ENCODE measurements at regions not wholly inside any gene's neighbourhood (a gene's known extent, or its start where the extent isn't known, plus 50 kb on each side); places are given as distances from the start of the nearest gene placed in this dataset.

DNA sequence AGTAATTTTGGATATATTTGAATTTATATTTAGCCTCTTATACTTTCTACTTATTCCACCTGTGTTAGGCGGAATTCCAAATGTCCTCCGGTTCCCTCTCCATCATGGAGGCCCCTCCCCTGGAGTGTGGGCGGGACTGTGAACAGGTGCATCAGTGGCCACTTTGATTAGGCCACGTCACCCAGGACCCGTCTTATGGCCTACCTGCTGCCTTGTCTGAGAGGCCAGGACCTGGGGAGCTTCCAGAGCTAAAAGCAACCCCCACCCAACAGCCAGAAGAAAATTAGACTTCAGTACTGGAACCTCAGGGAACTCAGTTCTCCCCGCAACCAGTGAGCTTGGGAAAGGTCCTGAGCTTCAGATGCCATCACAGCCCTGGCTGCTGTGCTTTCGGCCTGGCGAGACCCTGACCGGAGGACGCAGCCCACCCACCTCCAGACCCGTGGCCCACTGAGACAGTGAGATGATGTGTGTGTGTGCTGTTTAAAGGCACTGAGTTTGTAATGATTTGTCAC, 200.2 kb upstream of the SOX1 start:
- POLR2A ChIA-PET = no interaction called here
- no peak for DNase-seq (ENCODE audit: extremely low spot score)
- CTCF ChIA-PET = no interaction called here
- no peak for TF ChIP-seq CTCF (IDR thresholded peaks at IDR 0.05; ENCODE audit: control extremely low read depth, extremely low read depth, low read depth, missing control alignments)

GRCh38 chr13:111867657-111868056, 199.3 kb upstream of the SOX1 start:
- ChIA-PET CTCF (no interaction called here), POLR2A (no interaction called here)
- no peak for DNase-seq (ENCODE audit: extremely low spot score)
- TF ChIP-seq CTCF (IDR thresholded peaks at IDR 0.05; ENCODE audit: control extremely low read depth, extremely low read depth, low read depth, missing control alignments) = no peak

DNA sequence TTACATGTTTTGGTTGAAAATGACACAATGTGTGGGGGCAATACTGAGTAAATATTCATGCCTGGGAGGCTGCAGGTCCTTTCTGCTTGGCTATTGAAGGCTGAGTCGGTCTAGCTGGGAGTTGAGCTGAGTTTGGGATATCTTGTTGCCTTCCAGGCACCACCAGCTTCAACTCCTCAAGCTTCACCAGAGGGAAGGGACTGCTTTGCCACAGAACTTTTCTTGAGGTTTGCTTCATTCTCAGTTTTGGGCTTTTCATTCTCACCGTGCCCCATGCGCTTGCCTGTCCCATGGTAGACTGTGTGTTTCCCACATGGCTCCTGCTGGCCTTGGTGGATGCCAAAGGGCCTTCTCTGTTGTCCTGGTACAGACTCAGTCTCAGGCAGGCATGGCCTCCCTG, 198.2 kb upstream of the SOX1 start:
- no peak for DNase-seq (ENCODE audit: extremely low spot score)
- no peak for TF ChIP-seq CTCF (IDR thresholded peaks at IDR 0.05; ENCODE audit: control extremely low read depth, extremely low read depth, low read depth, missing control alignments)
- POLR2A ChIA-PET = no interaction called here
- CTCF ChIA-PET = interaction anchor here (1.0 kb wide), 1 partner anchor 511 kb away, joined by 3 read pairs; no protein-coding TSS in a partner anchor

DNA sequence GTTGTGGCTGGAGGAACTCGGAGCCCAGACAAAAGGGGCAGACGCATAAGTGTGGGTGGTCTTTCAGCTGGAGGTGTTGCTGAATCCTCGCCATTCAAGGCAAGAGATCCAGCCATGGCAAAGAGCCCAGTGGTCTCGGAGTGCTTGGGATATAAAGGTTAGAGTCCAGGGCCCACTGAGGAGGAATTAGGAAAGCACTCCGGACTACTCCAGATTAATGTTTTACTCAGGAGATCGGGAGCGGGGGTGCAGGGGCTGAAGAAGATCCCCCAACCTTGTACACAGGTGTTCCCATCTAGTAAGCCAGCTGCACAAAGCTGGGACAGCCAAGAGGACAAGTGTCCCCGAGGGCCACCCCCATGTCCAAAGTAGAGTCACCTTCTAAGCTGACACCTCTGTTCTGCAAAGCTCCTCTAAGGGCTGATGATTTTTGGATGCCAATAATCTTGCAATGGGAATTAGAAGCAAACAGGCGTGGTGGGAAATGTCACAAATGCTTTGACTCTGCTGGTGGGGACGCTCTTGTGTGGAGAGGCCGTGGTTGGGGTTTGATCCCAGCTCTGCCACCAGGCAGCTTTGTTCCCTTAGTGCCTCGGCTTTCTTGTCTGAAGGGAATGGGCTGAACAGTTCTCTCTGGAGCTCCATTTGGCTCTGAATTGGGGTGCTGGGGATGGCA, 194.3 kb upstream of the SOX1 start:
- no peak for TF ChIP-seq CTCF (IDR thresholded peaks at IDR 0.05; ENCODE audit: control extremely low read depth, extremely low read depth, low read depth, missing control alignments)
- DNase-seq (ENCODE audit: extremely low spot score) = no peak
- ChIA-PET POLR2A (no interaction called here), CTCF (no interaction called here)

DNA sequence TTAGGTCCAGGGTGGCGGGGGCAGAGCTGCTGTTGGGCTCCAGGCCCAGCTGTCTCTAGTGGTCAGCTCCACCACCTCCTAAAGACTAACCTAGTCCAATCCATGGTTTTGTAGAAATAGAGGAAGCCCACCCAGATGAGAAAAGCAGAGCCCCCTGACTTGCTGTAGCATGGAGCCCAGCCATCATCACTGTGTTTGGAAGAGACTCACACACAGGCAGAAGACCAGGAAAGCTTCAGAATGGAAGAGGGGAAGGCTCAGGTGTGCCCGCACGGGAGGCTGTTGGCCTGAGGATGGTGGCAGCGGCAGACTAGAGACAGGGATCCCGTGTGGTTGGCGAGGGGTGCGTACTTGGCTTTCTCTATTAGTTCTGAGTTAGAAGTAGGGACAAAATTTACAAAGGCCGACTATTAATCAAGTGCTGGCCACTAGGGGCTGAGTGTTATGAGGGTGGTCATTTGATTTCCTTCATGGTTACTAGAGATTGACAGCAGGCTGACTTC, 193.2 kb upstream of the SOX1 start:
- TF ChIP-seq CTCF (IDR thresholded peaks at IDR 0.05; ENCODE audit: control extremely low read depth, extremely low read depth, low read depth, missing control alignments) = no peak
- ChIA-PET CTCF (no interaction called here), POLR2A (no interaction called here)
- no peak for DNase-seq (ENCODE audit: extremely low spot score)

DNA sequence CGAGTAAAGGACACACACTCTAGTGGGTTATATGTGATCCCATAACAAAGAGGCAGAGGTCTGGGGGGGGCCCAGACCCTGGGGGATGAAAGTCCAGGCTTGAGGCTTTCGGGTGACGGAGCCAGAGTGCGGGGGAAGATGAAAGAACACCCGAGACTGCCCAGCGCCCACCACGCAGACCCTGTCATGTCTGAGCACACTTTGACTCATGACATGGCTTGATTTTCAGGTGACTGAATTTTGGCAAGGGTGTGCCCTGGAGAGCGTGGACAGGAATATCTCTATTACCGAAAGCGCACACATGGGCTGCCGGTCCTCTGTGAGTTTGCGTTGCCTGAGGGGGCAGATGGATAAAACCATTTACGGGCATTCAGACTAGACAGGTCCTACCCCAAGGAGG, 192.0 kb upstream of the SOX1 start:
- ChIA-PET CTCF (no interaction called here), POLR2A (no interaction called here)
- no peak for DNase-seq (ENCODE audit: extremely low spot score)
- TF ChIP-seq CTCF (IDR thresholded peaks at IDR 0.05; ENCODE audit: control extremely low read depth, extremely low read depth, low read depth, missing control alignments) = no peak

Measured in GM10248 (cell line).